ENCODE measurements at regions not wholly inside any gene's neighbourhood (a gene's known extent, or its start where the extent isn't known, plus 50 kb on each side); places are given as distances from the start of the nearest gene placed in this dataset.

GRCh38 chr4:10240691-10241090 lies 124.1 kb upstream of the WDR1 start:
- Histone ChIP-seq H3K14ac (ENCODE audit: insufficient read depth, low read length) (no peak overlapping the region), H3K23ac (ENCODE audit: insufficient read length, low read depth, low read length) (no peak overlapping the region), H3K9me3 (ENCODE audit: control insufficient read depth, low read depth, low read length) (no peaks in the 10 kb centered on the region), H3K4ac (ENCODE audit: low read depth, low read length) (no peak overlapping the region), H3K9ac (ENCODE audit: extremely low read depth, insufficient read length, low read length) (no peak overlapping the region), H4K20me1 (ENCODE audit: control insufficient read depth, insufficient read depth, insufficient read length) (no peaks in the 10 kb centered on the region), H4K8ac (replicated peaks; ENCODE audit: insufficient read length, low read depth, low read length) (no peak overlapping the region), H4K91ac (ENCODE audit: insufficient read length, low read depth, low read length) (no peak overlapping the region), H2BK120ac (ENCODE audit: low read depth, low read length, poor library complexity, severe bottlenecking) (no peak overlapping the region), H3T11ph (ENCODE audit: low read length) (no peak overlapping the region), H3K23me2 (ENCODE audit: insufficient read length, low read depth, low read length, poor library complexity, severe bottlenecking) (no peaks in the 10 kb centered on the region), H3K4me2 (ENCODE audit: insufficient read depth, insufficient read length, low read length) (no peak overlapping the region), H3K4me1 (ENCODE audit: insufficient read depth, low read length) (no peaks in the 10 kb centered on the region), H2BK12ac (ENCODE audit: insufficient read length, low read depth, low read length) (no peak overlapping the region), H3K18ac (ENCODE audit: insufficient read length, low read depth, low read length) (no peak overlapping the region), H2BK20ac (ENCODE audit: low read depth, low read length, poor library complexity, severe bottlenecking) (no peak overlapping the region), H3K27ac (ENCODE audit: insufficient read length, low read depth, low read length) (no peak overlapping the region), H2BK5ac (ENCODE audit: insufficient read length, low read length) (no peak overlapping the region), H4K5ac (ENCODE audit: insufficient read length, low read depth, low read length) (no peak overlapping the region), H2BK15ac (ENCODE audit: low read depth, low read length) (no peak overlapping the region), H2AFZ (ENCODE audit: low read length) (no peak overlapping the region), H3K56ac (ENCODE audit: insufficient read length, low read depth, low read length) (no peak overlapping the region), H3K27me3 (ENCODE audit: insufficient read depth, low read length) (no peaks in the 10 kb centered on the region), H3K79me1 (ENCODE audit: insufficient read depth, low read depth, low read length, poor library complexity, severe bottlenecking) (no peaks in the 10 kb centered on the region), H2AK5ac (ENCODE audit: insufficient read length, low read length) (no peak overlapping the region), H3K79me2 (ENCODE audit: insufficient read depth, low read length) (no peaks in the 10 kb centered on the region)
- DNase-seq = no peak
- H3K4me1 Mint-ChIP-seq = no peaks in the 10 kb centered on the region
- peaks cover 34% of the 10 kb centered on the region for H3K27me3 Mint-ChIP-seq (ENCODE audit: low read depth)
- no peak overlapping the region for H3K4me3 Mint-ChIP-seq
- H3K27ac Mint-ChIP-seq = no peak overlapping the region
- no CpG with 5 or more reads among the region's 1 CpG for WGBS (ENCODE audit: extremely low coverage, insufficient read length, low lambda C conversion rate)
- no peaks in the 10 kb centered on the region for H3K36me3 Mint-ChIP-seq (ENCODE audit: insufficient read depth in 1 of 3, low read depth in 3 of 3)
- H3K9me3 Mint-ChIP-seq = no peaks in the 10 kb centered on the region; a peak in 1 of 5 replicates
- no peak for TF ChIP-seq CTCF (conservative IDR thresholded peaks at IDR 0.05)
